H1 (cell line): ENCODE measurements at regions not wholly inside any gene's neighbourhood (a gene's known extent, or its start where the extent isn't known, plus 50 kb on each side); places are given as distances from the start of the nearest gene placed in this dataset.

ENCODE experiments used
- CTCF ChIA-PET: fragments of 300-600 bp; sonication (Branson Sonifier 250); formaldehyde crosslinking; loops from one replicate; lab custom pipeline; 2021; ENCODE audit not compliant: partially characterized antibody; lab: Charles Lee
- POLR2A ChIA-PET: fragments of 300-600 bp; sonication (Branson Sonifier 250); formaldehyde crosslinking; loops from one replicate; lab custom pipeline; 2021; ENCODE audit warnings: inconsistent platforms; ENCODE audit not compliant: partially characterized antibody; lab: Charles Lee
- DNase-seq, 2 experiments: peaks; one replicate each; pipeline versions ENCODE4 v3.0.0 to v3.0.0-alpha.2; 2010 to 2022; ENCODE audit warnings: low spot score in 2 of 2, low read depth in 1 of 2, mixed read lengths in 1 of 2
- FAIRE-seq: peaks from 2 replicates; lab custom pipeline; 2011; peaks lifted over from hg19 to GRCh38; lab: Jason Lieb, UNC
- H2AFZ ChIP-seq: 2 replicates; pipeline ENCODE4 v1.8.1; 2012; ENCODE audit warnings: low read length, inconsistent platforms
- H2AK5ac ChIP-seq: 2 replicates; pipeline ENCODE4 v1.6.1; 2013; ENCODE audit warnings: low read depth, low read length
- H2BK120ac ChIP-seq: replicated peaks from 2 replicates; pipeline ENCODE3; 2013; ENCODE audit warnings: low read depth, low read length, inconsistent platforms
- H2BK12ac ChIP-seq: 2 replicates; pipeline ENCODE4 v1.6.1; 2013; ENCODE audit warnings: low read depth, low read length
- H2BK15ac ChIP-seq: 2 replicates; pipeline ENCODE4 v1.6.1; 2013; ENCODE audit warnings: low read length
- H2BK20ac ChIP-seq: 2 replicates; pipeline ENCODE4 v1.6.1; 2013; ENCODE audit warnings: low read length
- H2BK5ac ChIP-seq: 2 replicates; pipeline ENCODE4 v1.6.1; 2013; ENCODE audit warnings: low read depth, low read length
- H3K14ac ChIP-seq: 2 replicates; pipeline ENCODE4 v1.6.1; 2013; ENCODE audit warnings: inconsistent platforms; ENCODE audit not compliant: insufficient read length
- H3K18ac ChIP-seq: 2 replicates; pipeline ENCODE4 v1.6.1; 2013; ENCODE audit warnings: low read length; ENCODE audit errors: extremely low read depth
- H3K23ac ChIP-seq: 2 replicates; pipeline ENCODE4 v1.6.1; 2013; ENCODE audit warnings: inconsistent platforms; ENCODE audit not compliant: insufficient read length
- H3K23me2 ChIP-seq: 2 replicates; pipeline ENCODE4 v1.6.1; 2013; ENCODE audit warnings: low read depth, low read length
- H3K27ac ChIP-seq: 2 replicates; pipeline ENCODE4 v1.6.1; 2011; ENCODE audit warnings: low read depth, low read length, inconsistent platforms
- H3K27me3 ChIP-seq, 4 experiments: replicated peaks in 1 of 4; 1 replicate in 1 of 4; 2 replicates in 3 of 4; pipeline versions ENCODE4 v1.6.1 to v1.8.1; 2011 to 2013; ENCODE audit warnings: low read length in 3 of 4, mild to moderate bottlenecking in 3 of 4, inconsistent platforms in 2 of 4, mixed read lengths in 2 of 4, moderate library complexity in 1 of 4; ENCODE audit not compliant: control insufficient read depth in 3 of 4, insufficient read depth in 3 of 4; ENCODE audit errors: extremely low read depth in 1 of 4
- H3K36me3 ChIP-seq, 4 experiments: 2 replicates each; pipeline versions ENCODE4 v1.6.1 to v1.8.1; 2011 to 2013; ENCODE audit warnings: mild to moderate bottlenecking in 4 of 4, low read length in 3 of 4, moderate library complexity in 2 of 4, control low read depth in 1 of 4, inconsistent platforms in 1 of 4; ENCODE audit not compliant: insufficient read depth in 4 of 4, control insufficient read depth in 2 of 4
- H3K4ac ChIP-seq: replicated peaks from 2 replicates; pipeline ENCODE3; 2013; ENCODE audit warnings: low read length, low read depth, mixed read lengths, inconsistent platforms; ENCODE audit not compliant: insufficient read length
- H3K4me1 ChIP-seq, 4 experiments: replicated peaks in 1 of 4; 1 replicate in 1 of 4; 2 replicates in 3 of 4; pipeline versions ENCODE4 v1.6.1 to v1.8.1; 2011 to 2013; ENCODE audit warnings: low read length in 3 of 4, inconsistent platforms in 2 of 4, mixed read lengths in 1 of 4; ENCODE audit not compliant: insufficient read depth in 4 of 4, control insufficient read depth in 3 of 4
- H3K4me2 ChIP-seq, 2 experiments: 2 replicates each; pipeline versions ENCODE4 v1.6.1 to v1.8.1; 2011 to 2013; ENCODE audit warnings: low read depth in 2 of 2, low read length in 2 of 2, control low read depth in 1 of 2, inconsistent platforms in 1 of 2, mild to moderate bottlenecking in 1 of 2; ENCODE audit not compliant: insufficient read depth in 1 of 2
- H3K4me3 ChIP-seq, 4 experiments: fragments of 200-600, 300-600 bp in 1 of 4; sonication (generic), shearing (Covaris generic), sonication (Bioruptor Twin) in 1 of 4; 2 replicates each; pipeline versions ENCODE4 v1.5.1 to v1.8.1; 2011 to 2016; ENCODE audit warnings: low read length in 4 of 4, low read depth in 3 of 4, control low read depth in 2 of 4, inconsistent platforms in 2 of 4, mild to moderate bottlenecking in 2 of 4, mixed read lengths in 1 of 4, moderate library complexity in 1 of 4; ENCODE audit not compliant: insufficient read depth in 2 of 4; ENCODE audit errors: extremely low read depth in 1 of 4
- H3K56ac ChIP-seq: replicated peaks from 2 replicates; pipeline ENCODE3; 2013; ENCODE audit warnings: low read depth, mild to moderate bottlenecking, mixed read lengths, low read length, inconsistent platforms; ENCODE audit not compliant: insufficient read length
- H3K79me1 ChIP-seq: 2 replicates; pipeline ENCODE4 v1.6.1; 2013; ENCODE audit warnings: low read depth, low read length, control low read depth
- H3K79me2 ChIP-seq, 2 experiments: 2 replicates each; pipeline versions ENCODE4 v1.6.1 to v1.8.1; 2012 to 2013; ENCODE audit warnings: low read length in 2 of 2, mild to moderate bottlenecking in 2 of 2, inconsistent platforms in 1 of 2; ENCODE audit not compliant: insufficient read depth in 2 of 2, control insufficient read depth in 1 of 2
- H3K9ac ChIP-seq, 4 experiments: replicated peaks in 1 of 4; 1 replicate in 1 of 4; 2 replicates in 3 of 4; pipeline versions ENCODE4 v1.6.1 to v1.8.1; 2011 to 2013; ENCODE audit warnings: low read depth in 3 of 4, low read length in 3 of 4, control low read depth in 2 of 4, mild to moderate bottlenecking in 2 of 4, moderate library complexity in 2 of 4, inconsistent platforms in 1 of 4; ENCODE audit errors: extremely low read depth in 1 of 4
- H3K9me3 ChIP-seq, 2 experiments: 2 replicates each; pipeline versions ENCODE4 v1.6.1 to v1.8.1; 2012 to 2013; ENCODE audit warnings: mild to moderate bottlenecking in 2 of 2, moderate library complexity in 2 of 2, control low read depth in 1 of 2, inconsistent platforms in 1 of 2, low read depth in 1 of 2, low read length in 1 of 2, mixed read lengths in 1 of 2; ENCODE audit not compliant: insufficient read depth in 2 of 2
- H4K20me1 ChIP-seq, 2 experiments: replicated peaks in 1 of 2; 2 replicates each; pipeline versions ENCODE3 to v1.8.1; 2011 to 2013; ENCODE audit warnings: inconsistent platforms in 2 of 2, low read length in 2 of 2, mild to moderate bottlenecking in 1 of 2; ENCODE audit not compliant: insufficient read depth in 2 of 2, control insufficient read depth in 1 of 2
- H4K5ac ChIP-seq: 2 replicates; pipeline ENCODE4 v1.6.1; 2013; ENCODE audit warnings: low read length, low read depth, mixed read lengths, inconsistent platforms; ENCODE audit not compliant: insufficient read length
- H4K8ac ChIP-seq: 2 replicates; pipeline ENCODE4 v1.8.0; 2013; ENCODE audit warnings: mild to moderate bottlenecking, moderate library complexity, low read length, inconsistent platforms; ENCODE audit not compliant: insufficient read depth; ENCODE audit errors: extremely low read depth
- H4K91ac ChIP-seq: replicated peaks from 2 replicates; pipeline ENCODE3; 2013; ENCODE audit warnings: low read length, mixed read lengths, inconsistent platforms; ENCODE audit not compliant: insufficient read length
- CHD1 ChIP-seq: IDR thresholded peaks from 2 replicates; pipeline ENCODE4 v1.6.1; 2012; ENCODE audit warnings: low read depth, low read length, improper control_type of control experiment
- KDM5A ChIP-seq: fragments of 200-600 bp; IDR thresholded peaks from 2 replicates; pipeline ENCODE4 v1.7.1; 2012; ENCODE audit warnings: mild to moderate bottlenecking, low read length, inconsistent platforms, mixed read lengths
- PHF8 ChIP-seq: fragments of 200-600 bp; sonication (generic); conservative IDR thresholded peaks from 2 replicates; pipeline ENCODE4 v1.7.1; 2012; ENCODE audit warnings: low read depth, mild to moderate bottlenecking, inconsistent platforms, low read length, moderate library complexity
- POLR2A ChIP-seq, 2 experiments: IDR thresholded peaks; 1 replicate in 1 of 2; 2 replicates in 1 of 2; pipeline ENCODE4 v1.6.1; 2011; ENCODE audit warnings: low read depth in 2 of 2, low read length in 2 of 2, mild to moderate bottlenecking in 2 of 2; ENCODE audit errors: control extremely low read depth in 1 of 2
- POLR2AphosphoS5 ChIP-seq: IDR thresholded peaks from 2 replicates; pipeline ENCODE4 v1.6.1; 2011; ENCODE audit warnings: low read depth, low read length
- SIN3A ChIP-seq, 2 experiments: IDR thresholded peaks in 1 of 2; conservative IDR thresholded peaks in 1 of 2; 2 replicates each; pipeline ENCODE4 v1.6.1; 2011 to 2012; ENCODE audit warnings: low read length in 2 of 2, improper control_type of control experiment in 1 of 2, low read depth in 1 of 2, mild to moderate bottlenecking in 1 of 2
- SIRT6 ChIP-seq: IDR thresholded peaks from one replicate; pipeline ENCODE4 v1.7.1; 2012; ENCODE audit warnings: low read length, inconsistent platforms
- TAF1 ChIP-seq: IDR thresholded peaks from 2 replicates; pipeline ENCODE4 v1.6.1; 2011; ENCODE audit warnings: mild to moderate bottlenecking, low read depth, low read length
- TBP ChIP-seq: IDR thresholded peaks from 2 replicates; pipeline ENCODE4 v1.6.1; 2011; ENCODE audit warnings: low read depth, low read length, improper control_type of control experiment
- USF2 ChIP-seq: IDR thresholded peaks from 2 replicates; pipeline ENCODE4 v1.6.1; 2011; ENCODE audit warnings: low read length, improper control_type of control experiment
- YY1 ChIP-seq: IDR thresholded peaks from 2 replicates; pipeline ENCODE4 v1.6.1; 2011; ENCODE audit warnings: low read depth, mild to moderate bottlenecking, low read length
- WGBS, 2 experiments: shearing (Covaris generic) in 1 of 2; methylation state at CpG; one replicate each; pipeline versions ENCODE4 v1.1.6 to v1.1.7; 2013 to 2015; ENCODE audit warnings: low lambda C conversion rate in 2 of 2, mixed read lengths in 2 of 2, inconsistent platforms in 1 of 2, low coverage in 1 of 2, missing lambda C conversion rate in 1 of 2; ENCODE audit not compliant: insufficient replicate concordance in 2 of 2, insufficient coverage in 1 of 2, insufficient read length in 1 of 2; ENCODE audit errors: extremely low coverage in 1 of 2, missing lambda C conversion rate in 1 of 2; 5-methylcytosine and 5-hydroxymethylcytosine counted together

- Histone ChIP-seq H4K20me1 (peaks cover 0 to 11% of the 10 kb centered on the region in 2 experiments), H3K4me3 (peak overlapping the region; percentile 86 to 100 (median 100)), H3K14ac (no peak overlapping the region), H4K8ac (peak overlapping the region; percentile 94; the same call in 1 of the 2 replicates), H3K23ac (no peak overlapping the region), H3K4me2 (peak overlapping the region; percentile 61 to 70), H3K4me1 (no peaks in the 10 kb centered on the region), H2BK5ac (peak overlapping the region; percentile 12; the same call in 1 of the 2 replicates), H2AFZ (no peak overlapping the region), H4K5ac (peak overlapping the region; percentile 85), H3K79me2 (peaks cover 31 to 59% of the 10 kb centered on the region in 2 experiments), H3K27me3 (no peaks in the 10 kb centered on the region), H3K9ac (peak overlapping the region; percentile 95 to 100 (median 99)), H2BK120ac (peak overlapping the region; percentile 15), H2BK15ac (no peak overlapping the region), H3K79me1 (no peaks in the 10 kb centered on the region; the same call in 1 of the 2 replicates), H3K36me3 (peaks cover 6 to 24% (median 16%) of the 10 kb centered on the region in 4 experiments; a peak in 7 of 8 replicates), H3K27ac (peak overlapping the region; percentile 100), H3K56ac (peak overlapping the region; percentile 74), H3K4ac (peak overlapping the region; percentile 10), H4K91ac (no peak overlapping the region), H2BK12ac (no peak overlapping the region; the same call in 1 of the 2 replicates), H2BK20ac (no peak overlapping the region), H3K9me3 (no peaks in the 10 kb centered on the region), H2AK5ac (no peak overlapping the region), H3K23me2 (no peaks in the 10 kb centered on the region), H3K18ac (peak overlapping the region; percentile 78; the same call in 1 of the 2 replicates)
- ChIA-PET CTCF (interaction anchor here (0.6 to 0.7 kb wide), 3 partner anchors 108 to 1228 kb away, joined by 3 read pairs; no protein-coding TSS in a partner anchor), POLR2A (interaction anchor here (0.6 to 10.0 kb wide), 50 partner anchors 8 to 906 kb away, joined by 3 to 94 read pairs (median 4); partner anchors contain the start of genes ZNF430, ZNF486, ZNF626 and ZNF66)
- peak in 1 of 2 experiments; percentile 61 for DNase-seq
- 3% methylated on average over 44 of the region's 44 CpGs; no CpG with 5 or more reads in 1 of the 2 experiments for WGBS, 2 experiments
- FAIRE-seq = no peak
- TF ChIP-seq POLR2AphosphoS5 = peak; percentile 88
- 0 out of 2 replicates have a peak, but pooled peaks have one; percentile 11 for TF ChIP-seq PHF8
- TF ChIP-seq USF2 = peak; percentile 65
- TF ChIP-seq SIN3A (conservative IDR thresholded peaks at IDR 0.05 in 1 of 2, IDR thresholded peaks at IDR 0.05 in 1 of 2; ENCODE audit: low read depth in 1 of 2, low read length in 2 of 2) = peak in 1 of 2 experiments; percentile 49; a peak in 1 of 4 replicates
- TF ChIP-seq TBP = peak; percentile 59
- peak; percentile 22; the same call in 1 of the 2 replicates for TF ChIP-seq CHD1
- TF ChIP-seq TAF1 = peak; percentile 74
- TF ChIP-seq SIRT6 = no peak
- no peak; a peak in 2 of 3 replicates for TF ChIP-seq POLR2A (IDR thresholded peaks at IDR 0.05; ENCODE audit: control extremely low read depth in 1 of 2, low read depth in 2 of 2, low read length in 2 of 2)
- TF ChIP-seq YY1 = peak; percentile 71
- no peak for TF ChIP-seq KDM5A
Observed at GRCh38 chr19:20423381-20424197, 142.0 kb downstream of the ZNF737 start.
